Endothelial cell of umbilical vein (primary cell): ENCODE measurements at regions not wholly inside any gene's neighbourhood (a gene's known extent, or its start where the extent isn't known, plus 50 kb on each side); places are given as distances from the start of the nearest gene placed in this dataset.

Source experiments
- BruUV-seq: library from RNA; stranded (reverse); fragments of 400-500 nt; replicated peaks from 2 replicates; lab custom pipeline; 2021; lab: Mats Ljungman, UMichigan
- CTCF ChIA-PET: fragments of 300-600, 350-600 bp; sonication (Branson Sonifier 250); formaldehyde crosslinking; loops from one replicate; lab custom pipeline; 2021; ENCODE audit warnings: antibody characterized with exemption, inconsistent platforms; lab: Charles Lee
- POLR2A ChIA-PET: fragments of 300-600, 350-600 bp; sonication (Branson Sonifier 250); formaldehyde crosslinking; loops from one replicate; lab custom pipeline; 2021; ENCODE audit warnings: antibody characterized with exemption, inconsistent platforms; lab: Charles Lee
- DNase-seq: peaks from one replicate; pipeline ENCODE4 v3.0.0-alpha.2; 2011; ENCODE audit warnings: low read depth, low spot score
- FAIRE-seq: peaks from 2 replicates; lab custom pipeline; 2011; peaks lifted over from hg19 to GRCh38; lab: Jason Lieb, UNC
- H2AFZ ChIP-seq: 2 replicates; pipeline ENCODE4 v1.6.0; 2012; ENCODE audit warnings: low read depth, low read length, control low read depth, inconsistent platforms
- H3K27ac ChIP-seq: 2 replicates; pipeline ENCODE4 v1.5.1; 2011; ENCODE audit warnings: low read depth, mild to moderate bottlenecking, control low read depth, low read length, moderate library complexity; ENCODE audit not compliant: insufficient read depth
- H3K27me3 ChIP-seq, 2 experiments: 2 replicates each; pipeline versions ENCODE4 v1.6.0 to v1.6.1; 2011; ENCODE audit warnings: low read length in 2 of 2, mixed read lengths in 1 of 2; ENCODE audit not compliant: control insufficient read depth in 2 of 2, insufficient read depth in 2 of 2
- H3K36me3 ChIP-seq, 2 experiments: 2 replicates in 1 of 2; 3 replicates in 1 of 2; pipeline ENCODE4 v1.5.1; 2011; ENCODE audit warnings: low read length in 2 of 2, mild to moderate bottlenecking in 1 of 2, moderate library complexity in 1 of 2; ENCODE audit not compliant: control insufficient read depth in 2 of 2, insufficient read depth in 2 of 2; ENCODE audit errors: extremely low read depth in 1 of 2
- H3K4me1 ChIP-seq: 3 replicates; pipeline ENCODE4 v1.5.1; 2011; ENCODE audit warnings: mild to moderate bottlenecking, low read length; ENCODE audit not compliant: control insufficient read depth, insufficient read depth; ENCODE audit errors: extremely low read depth
- H3K4me2 ChIP-seq: 2 replicates; pipeline ENCODE4 v1.6.1; 2011; ENCODE audit warnings: low read length, control low read depth, mixed read lengths; ENCODE audit not compliant: insufficient read depth
- H3K4me3 ChIP-seq, 3 experiments: fragments of 200-600 bp in 1 of 3; sonication (generic), shearing (Covaris generic) in 1 of 3; replicated peaks in 1 of 3; 2 replicates each; pipeline ENCODE4 v1.5.1; 2011 to 2016; ENCODE audit warnings: control low read depth in 3 of 3, low read length in 3 of 3, mild to moderate bottlenecking in 2 of 3, inconsistent platforms in 1 of 3, low read depth in 1 of 3, moderate library complexity in 1 of 3; ENCODE audit not compliant: insufficient read depth in 1 of 3
- H3K79me2 ChIP-seq: 2 replicates; pipeline ENCODE4 v1.6.0; 2012; ENCODE audit warnings: low read length, inconsistent platforms; ENCODE audit not compliant: control insufficient read depth, insufficient read depth
- H3K9ac ChIP-seq: replicated peaks from 2 replicates; pipeline ENCODE3; 2011; ENCODE audit warnings: low read length, control low read depth; ENCODE audit not compliant: insufficient read depth; ENCODE audit errors: extremely low read depth
- H3K9me1 ChIP-seq: replicated peaks from 3 replicates; pipeline ENCODE4 v1.6.0; 2011; ENCODE audit warnings: mild to moderate bottlenecking, low read length; ENCODE audit not compliant: control insufficient read depth, insufficient read depth; ENCODE audit errors: extremely low read depth
- H3K9me3 ChIP-seq: replicated peaks from 2 replicates; pipeline ENCODE4 v1.5.1; 2012; ENCODE audit warnings: low read length, inconsistent platforms; ENCODE audit not compliant: control insufficient read depth, insufficient read depth
- H4K20me1 ChIP-seq: replicated peaks from 2 replicates; pipeline ENCODE3; 2011; ENCODE audit warnings: mild to moderate bottlenecking, low read length; ENCODE audit not compliant: control insufficient read depth, insufficient read depth; ENCODE audit errors: extremely low read depth
- CTCF ChIP-seq, 2 donors: IDR thresholded peaks; 1 replicate in 1 of 2; 2 replicates in 1 of 2; pipeline ENCODE4 v1.5.1; 2011; ENCODE audit warnings: low read length in 2 of 2, mild to moderate bottlenecking in 2 of 2, moderate library complexity in 2 of 2, control low read depth in 1 of 2, inconsistent platforms in 1 of 2, low read depth in 1 of 2; ENCODE audit not compliant: insufficient read depth in 1 of 2; ENCODE audit errors: extremely low read depth in 1 of 2
- EZH2 ChIP-seq: IDR thresholded peaks from 2 replicates; pipeline ENCODE4 v1.6.1; 2012; ENCODE audit warnings: borderline replicate concordance, low read depth, mild to moderate bottlenecking, moderate library complexity, low read length, inconsistent platforms; ENCODE audit not compliant: severe bottlenecking
- FOS ChIP-seq: IDR thresholded peaks from 2 replicates; pipeline ENCODE4 v1.6.1; 2011; ENCODE audit warnings: mild to moderate bottlenecking, low read length, moderate library complexity, borderline replicate concordance; ENCODE audit not compliant: insufficient read depth
- GATA2 ChIP-seq: IDR thresholded peaks from 2 replicates; pipeline ENCODE4 v1.7.0; 2011; ENCODE audit warnings: low read depth, mild to moderate bottlenecking, moderate library complexity, mixed read lengths, low read length; ENCODE audit not compliant: insufficient read length, insufficient read depth
- JUN ChIP-seq: IDR thresholded peaks from 2 replicates; pipeline ENCODE4 v1.6.1; 2011; ENCODE audit warnings: borderline replicate concordance, low read depth; ENCODE audit not compliant: insufficient read length, insufficient read depth
- MAX ChIP-seq: IDR thresholded peaks from 2 replicates; pipeline ENCODE4 v1.6.1; 2011; ENCODE audit not compliant: insufficient read depth, insufficient read length
- MYC ChIP-seq: IDR thresholded peaks from one replicate; pipeline ENCODE4 v1.6.1; 2011; ENCODE audit warnings: mild to moderate bottlenecking, low read depth, low read length
- POLR2A ChIP-seq: IDR thresholded peaks from 2 replicates; pipeline ENCODE4 v1.6.1; 2012; ENCODE audit warnings: low read depth, mild to moderate bottlenecking, control low read depth, low read length
- POLR2AphosphoS5 ChIP-seq: IDR thresholded peaks from 2 replicates; pipeline ENCODE4 v1.6.1; 2012; ENCODE audit warnings: low read depth, mild to moderate bottlenecking, control low read depth, low read length, moderate library complexity; ENCODE audit not compliant: insufficient read depth
- dilution Hi-C: fragments of 300-500 bp; cut with MboI; formaldehyde crosslinking; loops from one replicate; pipeline ENCODE4 v1.15.0; 2019; ENCODE audit warnings: low sequenced_read_pairs; ENCODE audit not compliant: extremely low pct_ligation_motif_present
- intact Hi-C: fragments of 100-400 bp; cut with micrococcal nuclease; formaldehyde crosslinking; loops from one replicate; pipeline ENCODE4 v1.10.0; 2022

GRCh38 chr13:73681015-73681414, 453.2 kb downstream of the KLF12 start:
- Histone ChIP-seq H3K27me3 (no peaks in the 10 kb centered on the region), H3K9me1 (no peaks in the 10 kb centered on the region), H4K20me1 (no peaks in the 10 kb centered on the region), H3K9ac (no peak overlapping the region), H3K4me2 (no peak overlapping the region), H3K27ac (no peak overlapping the region), H3K36me3 (no peaks in the 10 kb centered on the region), H3K4me1 (peaks cover 19% of the 10 kb centered on the region), H3K9me3 (no peaks in the 10 kb centered on the region), H2AFZ (no peak overlapping the region), H3K79me2 (no peaks in the 10 kb centered on the region), H3K4me3 (no peak overlapping the region)
- FAIRE-seq (no peak), DNase-seq (no peak)
- dilution Hi-C loops = no loop called here
- TF ChIP-seq FOS = no peak
- no peak for TF ChIP-seq POLR2AphosphoS5
- TF ChIP-seq MAX = no peak
- no peak for TF ChIP-seq JUN
- no peak for TF ChIP-seq MYC
- no peak for TF ChIP-seq EZH2
- no peak for TF ChIP-seq CTCF (IDR thresholded peaks at IDR 0.05; ENCODE audit: extremely low read depth in 1 of 2, insufficient read depth in 1 of 2, low read depth in 1 of 2, low read length in 2 of 2)
- no peak for TF ChIP-seq GATA2
- TF ChIP-seq POLR2A = no peak
- CTCF ChIA-PET = no interaction called here
- intact Hi-C loops = no loop called here
- no TSS peak for BruUV-seq
- POLR2A ChIA-PET = no interaction called here
